ENCODE measurements at regions not wholly inside any gene's neighbourhood (a gene's known extent, or its start where the extent isn't known, plus 50 kb on each side); places are given as distances from the start of the nearest gene placed in this dataset.

- Histone ChIP-seq H3K27me3 (no peaks in the 10 kb centered on the region), H3K9me3 (no peaks in the 10 kb centered on the region), H3K36me3 (no peaks in the 10 kb centered on the region), H3K27ac (no peak overlapping the region), H3K4me1 (no peaks in the 10 kb centered on the region), H3K4me3 (no peak overlapping the region)
- TF ChIP-seq CTCF (IDR thresholded peaks at IDR 0.05), result no peak
- DNase-seq (ENCODE audit: low spot score), result no peak
Observed at GRCh38 chr19:31178833-31179470, 170.3 kb downstream of the TSHZ3 start.

GRCh38 chr19:31177246-31177645 lies 172.0 kb downstream of the TSHZ3 start:
- Histone ChIP-seq H3K36me3 (no peaks in the 10 kb centered on the region), H3K27me3 (no peaks in the 10 kb centered on the region), H3K27ac (no peak overlapping the region), H3K4me1 (no peaks in the 10 kb centered on the region), H3K4me3 (no peak overlapping the region), H3K9me3 (no peaks in the 10 kb centered on the region)
- peak; percentile 42 for DNase-seq (ENCODE audit: low spot score)
- no peak for TF ChIP-seq CTCF (IDR thresholded peaks at IDR 0.05)

GRCh38 chr19:31175564-31176348 lies 173.5 kb downstream of the TSHZ3 start:
- Histone ChIP-seq H3K9me3 (no peaks in the 10 kb centered on the region), H3K4me1 (no peaks in the 10 kb centered on the region), H3K27ac (no peak overlapping the region), H3K4me3 (no peak overlapping the region), H3K36me3 (no peaks in the 10 kb centered on the region), H3K27me3 (no peaks in the 10 kb centered on the region)
- no peak for TF ChIP-seq CTCF (IDR thresholded peaks at IDR 0.05)
- DNase-seq (ENCODE audit: low spot score), result peak; percentile 56

GRCh38 chr19:31174948-31175347 lies 174.3 kb downstream of the TSHZ3 start:
- Histone ChIP-seq H3K36me3 (no peaks in the 10 kb centered on the region), H3K4me3 (no peak overlapping the region), H3K9me3 (no peaks in the 10 kb centered on the region), H3K27ac (no peak overlapping the region), H3K27me3 (no peaks in the 10 kb centered on the region), H3K4me1 (no peaks in the 10 kb centered on the region)
- DNase-seq (ENCODE audit: low spot score), result peak; percentile 58
- no peak for TF ChIP-seq CTCF (IDR thresholded peaks at IDR 0.05)

GRCh38 chr19:31173991-31174390 lies 175.2 kb downstream of the TSHZ3 start:
- H3K36me3 ChIP-seq, result no peaks in the 10 kb centered on the region
- H3K9me3 ChIP-seq, result no peaks in the 10 kb centered on the region
- H3K27ac ChIP-seq, result no peak overlapping the region

More at GRCh38 chr19:31173991-31174390, 175.2 kb downstream of the TSHZ3 start:
- no peak overlapping the region for H3K4me3 ChIP-seq
- TF ChIP-seq CTCF (IDR thresholded peaks at IDR 0.05), result no peak
- H3K4me1 ChIP-seq, result no peaks in the 10 kb centered on the region
- DNase-seq (ENCODE audit: low spot score), result no peak
- no peaks in the 10 kb centered on the region for H3K27me3 ChIP-seq

Measured in right atrium auricular region (tissue), 2 donors.